Activated CD8-positive, alpha-beta memory T cell treated with anti-CD3 and anti-CD28 coated beads for 36 hours (primary cell): ENCODE measurements at regions not wholly inside any gene's neighbourhood (a gene's known extent, or its start where the extent isn't known, plus 50 kb on each side); places are given as distances from the start of the nearest gene placed in this dataset.

Experiments used
- CTCF ChIA-PET: fragments of 350-600 bp; sonication (Branson Sonifier 250); formaldehyde crosslinking; loops from one replicate; lab custom pipeline; 2021; ENCODE audit warnings: antibody characterized with exemption; lab: Charles Lee
- POLR2A ChIA-PET: fragments of 350-600 bp; sonication (Branson Sonifier 250); formaldehyde crosslinking; loops from one replicate; lab custom pipeline; 2021; ENCODE audit warnings: antibody characterized with exemption; lab: Charles Lee

- POLR2A ChIA-PET = no interaction called here
- CTCF ChIA-PET = no interaction called here
Observed at GRCh38 chr3:68479779-68480178, 452.6 kb downstream of the TAFA4 start.

GRCh38 chr3:68468695-68469375 lies 463.5 kb downstream of the TAFA4 start:
- CTCF ChIA-PET = no interaction called here
- POLR2A ChIA-PET = no interaction called here

GRCh38 chr3:68467465-68467864 lies 464.9 kb downstream of the TAFA4 start:
- ChIA-PET POLR2A (no interaction called here), CTCF (no interaction called here)

- POLR2A ChIA-PET = no interaction called here
- CTCF ChIA-PET = no interaction called here
Observed at GRCh38 chr3:68458581-68458980, 473.8 kb downstream of the TAFA4 start.

GRCh38 chr3:68448510-68449383 lies 483.6 kb downstream of the TAFA4 start:
- ChIA-PET CTCF (no interaction called here), POLR2A (no interaction called here)

GRCh38 chr3:68447885-68448284 lies 484.5 kb downstream of the TAFA4 start:
- ChIA-PET POLR2A (no interaction called here), CTCF (no interaction called here)

- ChIA-PET POLR2A (no interaction called here), CTCF (no interaction called here)
Observed at GRCh38 chr3:68441054-68441453, 491.3 kb downstream of the TAFA4 start.

- CTCF ChIA-PET = no interaction called here
- POLR2A ChIA-PET = no interaction called here
Observed at GRCh38 chr3:68436619-68437401, 495.5 kb downstream of the TAFA4 start.

GRCh38 chr3:68428495-68428894 lies 503.9 kb downstream of the TAFA4 start:
- CTCF ChIA-PET = no interaction called here
- POLR2A ChIA-PET = no interaction called here

GRCh38 chr3:68424796-68425460 lies 507.4 kb downstream of the TAFA4 start:
- POLR2A ChIA-PET = no interaction called here
- CTCF ChIA-PET = no interaction called here

GRCh38 chr3:68408626-68409025 lies 523.7 kb downstream of the TAFA4 start:
- CTCF ChIA-PET = no interaction called here
- POLR2A ChIA-PET = no interaction called here

- ChIA-PET POLR2A (no interaction called here), CTCF (no interaction called here)
Observed at GRCh38 chr3:68403741-68404140, 528.6 kb downstream of the TAFA4 start.

GRCh38 chr3:68402235-68402918 lies 530.0 kb downstream of the TAFA4 start:
- CTCF ChIA-PET = no interaction called here
- POLR2A ChIA-PET = no interaction called here

- CTCF ChIA-PET = no interaction called here
- POLR2A ChIA-PET = no interaction called here
Observed at GRCh38 chr3:68378631-68379030, 553.7 kb downstream of the TAFA4 start.

- CTCF ChIA-PET = no interaction called here
Observed at GRCh38 chr3:68373727-68374126, 558.6 kb downstream of the TAFA4 start.

GRCh38 chr3:68363796-68364195 lies 568.6 kb downstream of the TAFA4 start:
- ChIA-PET POLR2A (no interaction called here), CTCF (no interaction called here)

More at GRCh38 chr3:68373727-68374126, 558.6 kb downstream of the TAFA4 start:
- POLR2A ChIA-PET = no interaction called here

GRCh38 chr3:68360492-68360891 lies 571.9 kb downstream of the TAFA4 start:
- ChIA-PET CTCF (interaction anchor here (0.5 kb wide), 1 partner anchor 1299 kb away, joined by 3 read pairs; no protein-coding TSS in a partner anchor), POLR2A (no interaction called here)

GRCh38 chr3:68345781-68346180 lies 586.6 kb downstream of the TAFA4 start:
- ChIA-PET CTCF (no interaction called here), POLR2A (no interaction called here)

- ChIA-PET POLR2A (no interaction called here), CTCF (no interaction called here)
Observed at GRCh38 chr3:68342426-68342825, 589.9 kb downstream of the TAFA4 start.
